ENCODE measurements at regions not wholly inside any gene's neighbourhood (a gene's known extent, or its start where the extent isn't known, plus 50 kb on each side); places are given as distances from the start of the nearest gene placed in this dataset.
"Not testable (repeated sequence)": the region's sequence is repeated elsewhere in the genome, so short reads cannot be mapped to it uniquely, and the experiment has no call there.

GRCh38 chr2:208686665-208687064 is 280.1 kb downstream of the PTH2R start:
- DNase-seq, result no peak

DNA sequence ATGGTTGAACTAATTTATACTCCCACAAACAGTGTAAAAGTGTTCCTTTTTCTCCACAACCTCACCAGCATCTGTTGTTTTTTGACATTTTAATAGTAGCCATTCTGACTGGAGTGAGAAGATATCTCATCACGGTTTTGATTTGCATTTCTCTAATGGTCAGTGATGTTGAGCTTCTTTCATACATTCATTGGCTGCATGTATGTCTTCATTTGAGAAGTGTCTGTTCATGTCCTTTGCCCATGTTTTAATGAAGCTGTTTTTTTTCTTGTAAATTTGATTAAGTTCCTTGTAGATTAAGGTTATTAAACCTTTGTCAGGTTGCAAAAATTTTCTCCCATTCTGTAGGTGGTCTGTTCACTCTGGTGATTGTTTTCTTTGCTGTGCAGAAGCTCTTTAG is 281.1 kb downstream of the PTH2R start:
- not testable (repeated sequence) for DNase-seq

DNA sequence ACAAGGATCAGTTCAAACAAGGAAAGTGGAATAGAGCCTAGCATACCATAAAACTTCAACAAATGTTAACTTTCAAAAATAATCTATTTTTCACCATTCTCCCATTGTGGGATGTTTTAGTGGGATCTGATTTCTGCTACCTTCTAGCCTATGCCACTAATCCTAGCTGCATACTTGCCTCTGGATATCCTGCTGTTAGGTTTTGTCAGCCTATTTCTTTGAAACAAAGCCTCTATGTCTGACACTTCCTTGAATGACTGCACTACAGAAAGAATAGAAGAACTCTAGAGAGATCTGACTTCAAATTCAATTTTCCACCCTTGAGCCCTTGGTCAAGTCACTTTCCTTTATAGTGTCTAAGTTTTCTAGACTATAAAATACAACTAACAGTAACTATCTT is 291.5 kb downstream of the PTH2R start:
- DNase-seq, result no peak

DNA sequence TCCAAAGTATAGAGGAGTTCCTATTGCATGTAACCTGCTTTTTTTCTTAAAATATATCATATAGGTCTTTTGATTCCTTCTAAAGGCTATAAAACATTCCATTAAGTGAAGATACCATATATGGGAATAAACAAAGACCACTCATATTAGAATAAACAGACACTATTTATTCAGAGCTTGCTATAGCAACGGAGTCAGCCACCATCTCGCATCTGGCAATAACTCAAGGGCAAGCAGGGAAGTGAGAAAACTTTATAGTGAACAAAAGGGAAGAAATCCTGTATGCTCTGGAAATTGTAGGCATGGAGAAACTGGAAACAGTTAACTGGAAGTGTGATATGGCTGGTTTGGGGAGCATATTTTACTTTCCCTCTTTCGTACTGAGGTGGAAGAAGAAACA is 301.9 kb downstream of the PTH2R start:
- DNase-seq, result no peak

- DNase-seq, result no peak
Observed at GRCh38 chr2:208711598-208711997, 305.0 kb downstream of the PTH2R start.

GRCh38 chr2:208713066-208713745 is 306.6 kb downstream of the PTH2R start:
- DNase-seq, result no peak

DNA sequence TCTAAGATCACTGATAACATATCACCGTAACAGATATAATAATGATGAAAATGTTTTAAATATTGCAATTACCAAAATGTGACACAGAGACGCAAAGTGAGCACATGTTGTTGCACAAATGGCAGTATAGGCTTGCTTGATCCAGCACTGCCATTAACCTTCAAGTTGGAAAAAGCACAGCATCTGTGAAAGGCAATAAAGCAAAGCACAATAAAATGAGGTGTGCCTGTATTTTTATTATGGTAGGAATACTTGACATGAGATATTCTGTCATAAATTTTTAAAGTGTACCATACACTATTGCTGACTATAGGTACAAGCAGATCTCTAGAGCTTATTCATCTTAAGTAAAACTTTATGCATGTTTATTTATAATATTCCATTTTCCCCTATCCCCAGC is 312.2 kb downstream of the PTH2R start:
- DNase-seq, result no peak

- DNase-seq, result no peak
Observed at GRCh38 chr2:208722731-208723130, 316.1 kb downstream of the PTH2R start.

DNA sequence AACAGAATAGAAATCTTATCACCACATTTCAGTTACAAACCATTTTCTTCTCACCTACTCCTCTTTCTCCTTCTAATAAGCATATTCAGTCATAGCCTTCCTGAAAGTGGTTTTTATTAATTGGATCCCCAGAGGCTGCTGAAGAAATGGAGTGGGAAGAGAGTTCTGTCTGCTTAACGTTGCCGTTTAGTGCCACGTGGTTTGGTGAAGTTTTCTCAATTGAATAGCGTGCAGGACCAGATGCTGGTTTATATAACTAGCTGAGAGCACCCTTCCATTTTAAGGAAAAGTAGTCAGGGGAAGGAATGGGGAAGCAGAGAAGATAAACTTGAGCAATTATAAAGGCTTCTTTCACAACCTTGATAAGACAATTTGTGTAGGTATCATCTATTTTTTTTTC is 318.7 kb downstream of the PTH2R start:
- no peak for DNase-seq

DNA sequence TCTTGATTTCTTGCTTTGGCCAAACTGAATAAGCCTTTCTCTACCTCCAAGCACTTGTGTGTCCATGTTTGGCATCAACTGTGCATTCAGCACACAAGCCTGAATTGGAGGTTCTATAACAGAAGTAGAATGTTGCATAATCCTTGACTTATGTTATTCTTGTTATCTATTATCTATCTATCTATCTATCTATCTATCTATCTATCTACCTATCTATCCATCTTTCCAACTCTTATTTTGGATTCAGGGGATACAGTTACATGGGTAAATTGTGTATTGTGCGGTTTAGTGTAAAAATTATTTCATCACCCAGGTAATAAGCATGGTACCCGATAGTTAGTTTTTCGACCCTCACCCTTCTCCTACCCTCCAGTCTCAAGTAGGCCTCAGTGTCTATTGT is 319.6 kb downstream of the PTH2R start:
- no peak for DNase-seq

- DNase-seq, result not testable (repeated sequence)
Observed at GRCh38 chr2:208751663-208752415, 345.2 kb downstream of the PTH2R start.

GRCh38 chr2:208757364-208757763 is 350.8 kb downstream of the PTH2R start:
- DNase-seq, result no peak

- not testable (repeated sequence) for DNase-seq
Observed at GRCh38 chr2:208773074-208773473, 366.5 kb downstream of the PTH2R start.

DNA sequence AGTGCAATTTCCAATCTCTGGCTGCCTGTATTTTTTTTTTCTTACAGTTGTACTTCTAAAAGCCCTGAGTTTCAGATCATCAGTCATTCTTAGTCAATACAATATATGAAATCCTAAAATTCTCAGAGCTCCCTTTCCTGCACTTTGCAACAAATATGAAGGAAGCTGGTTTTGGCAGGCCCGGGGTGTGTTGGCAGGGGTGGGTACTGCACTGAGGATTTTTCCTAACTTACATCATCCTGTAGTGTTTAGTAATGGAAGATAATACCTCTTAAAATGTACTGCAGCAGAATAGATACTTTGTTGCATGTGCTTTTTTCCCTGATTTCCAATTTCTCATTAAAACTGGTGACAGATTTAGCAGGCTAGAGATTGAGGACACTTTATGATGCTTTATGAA is 374.6 kb downstream of the PTH2R start:
- DNase-seq, result no peak

GRCh38 chr2:208782097-208782496 is 375.5 kb downstream of the PTH2R start:
- no peak for DNase-seq

DNA sequence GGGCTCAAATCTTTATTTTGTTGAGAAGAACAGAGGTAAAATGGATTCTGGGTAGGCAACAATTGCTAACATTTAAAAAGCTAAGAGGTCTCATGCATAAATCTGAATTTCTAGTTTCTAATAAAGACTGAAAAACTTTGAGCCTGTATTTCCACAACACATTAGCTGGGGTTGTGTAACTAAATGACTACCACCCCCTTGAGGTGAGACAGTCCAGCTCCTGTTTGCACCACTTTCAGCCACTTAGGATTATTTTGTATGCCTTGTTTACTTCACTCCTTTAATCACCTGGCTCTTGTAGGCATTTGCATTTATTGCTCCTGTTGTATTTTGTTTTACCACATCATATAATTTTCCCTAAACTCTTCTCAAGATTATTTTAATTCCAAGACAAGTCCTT is 376.6 kb downstream of the PTH2R start:
- no peak for DNase-seq

DNA sequence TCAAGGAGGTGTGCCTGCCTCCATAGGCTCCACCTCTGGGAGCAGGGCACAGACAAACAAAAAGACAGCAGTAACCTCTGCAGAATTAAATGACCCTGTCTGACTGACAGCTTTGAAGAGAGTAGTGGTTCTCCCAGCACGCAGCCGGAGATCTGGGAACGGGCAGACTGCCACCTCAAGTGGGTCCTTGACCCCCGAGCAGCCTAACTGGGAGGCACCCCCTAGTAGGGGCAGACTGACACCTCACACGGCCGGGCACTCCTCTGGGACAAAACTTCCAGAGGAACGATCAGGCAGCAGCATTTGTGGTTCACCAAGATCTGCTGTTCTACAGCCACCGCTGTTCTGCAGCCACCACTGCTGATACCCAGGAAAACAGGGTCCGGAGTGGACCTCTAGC is 378.2 kb downstream of the PTH2R start:
- DNase-seq, result not testable (repeated sequence)

DNA sequence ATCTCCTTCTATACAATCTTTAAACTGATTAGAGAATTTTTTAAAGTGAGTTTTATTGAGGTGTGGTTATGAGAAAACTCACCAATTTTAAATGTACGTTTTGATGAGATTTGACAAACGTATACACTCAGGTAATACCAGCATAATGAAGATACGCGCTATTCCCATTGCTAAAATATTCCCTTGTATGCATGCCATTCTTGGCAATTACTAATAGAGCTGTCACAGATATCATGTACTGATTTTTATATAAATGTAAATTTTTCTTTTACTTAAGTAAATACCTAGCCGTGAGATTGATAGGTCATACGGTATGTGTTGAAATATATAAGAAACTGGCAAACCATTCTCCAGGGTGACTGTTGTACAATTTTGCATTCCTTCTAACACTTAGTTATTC is 384.7 kb downstream of the PTH2R start:
- DNase-seq, result no peak

DNA sequence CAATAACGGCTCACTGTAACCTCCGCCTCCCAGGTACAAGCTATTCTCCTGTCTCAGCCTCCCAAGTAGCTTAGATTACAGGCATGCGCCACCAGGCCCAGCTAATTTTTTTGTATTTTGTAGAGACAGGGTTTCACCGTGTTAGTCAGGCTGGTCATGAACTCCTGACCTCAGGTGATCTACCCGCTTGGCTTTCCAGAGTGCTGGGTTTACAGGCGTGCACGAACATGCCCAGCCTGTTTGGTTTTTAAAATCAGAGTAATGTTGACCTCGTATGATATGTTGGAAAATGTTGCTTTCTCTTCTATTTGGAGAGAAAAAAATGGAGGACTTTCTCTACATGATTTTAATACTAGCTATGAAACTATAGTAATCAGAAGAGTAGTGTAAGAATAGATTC is 386.2 kb downstream of the PTH2R start:
- no peak for DNase-seq

DNA sequence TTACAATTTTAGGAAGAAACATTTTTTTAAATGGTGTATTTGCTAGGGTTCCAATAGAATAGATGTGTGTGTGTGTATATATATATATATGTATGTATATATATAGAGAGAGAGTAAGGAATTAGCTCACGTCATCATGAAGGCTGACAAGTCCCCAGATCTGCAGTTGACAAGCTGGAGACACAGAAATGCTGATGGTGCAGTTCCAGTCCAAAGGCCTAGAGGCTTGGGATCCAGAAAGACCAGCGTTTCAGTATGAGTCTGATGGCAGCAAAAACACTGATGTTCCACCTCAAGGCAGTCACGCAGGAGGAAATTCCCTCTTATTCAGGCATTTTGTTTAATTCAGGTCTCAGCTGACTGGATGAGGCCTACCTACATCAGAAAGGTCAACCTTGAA is 386.8 kb downstream of the PTH2R start:
- DNase-seq, result no peak

DNA sequence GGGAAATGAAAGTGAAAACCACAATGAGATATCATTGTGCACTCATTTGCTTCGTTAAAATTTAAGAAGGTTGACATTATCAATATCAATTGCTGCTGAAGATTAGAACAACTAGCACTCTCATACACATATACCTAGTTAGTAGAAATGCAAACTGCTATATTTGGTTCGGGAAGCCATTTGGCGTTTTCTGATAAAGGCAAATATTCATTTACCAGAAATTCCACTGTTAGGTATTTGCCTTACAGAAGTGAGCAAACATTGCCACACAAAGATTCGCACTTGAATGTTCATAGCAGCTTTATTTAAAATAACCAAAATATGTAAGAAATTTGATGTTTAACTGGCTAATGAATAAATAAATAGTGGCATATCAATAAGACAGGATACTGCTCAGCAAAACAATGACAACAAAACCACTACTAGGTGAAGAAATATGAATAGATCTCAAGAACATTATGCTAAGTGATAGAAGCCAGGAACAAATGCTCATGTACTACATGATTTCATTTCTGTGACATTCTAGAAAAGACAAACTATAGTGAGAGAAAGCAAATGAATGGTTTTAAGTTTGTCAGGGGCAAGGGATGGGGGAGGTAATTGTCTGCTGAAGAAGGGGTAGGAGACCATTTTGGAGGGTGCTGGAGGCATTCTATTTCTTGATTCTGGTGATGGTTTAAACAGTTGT is 387.8 kb downstream of the PTH2R start:
- no peak for DNase-seq

GRCh38 chr2:208798698-208799097 is 392.1 kb downstream of the PTH2R start:
- DNase-seq, result no peak

GRCh38 chr2:208799397-208799796 is 392.8 kb downstream of the PTH2R start:
- no peak for DNase-seq

GRCh38 chr2:208800887-208801286 is 394.3 kb downstream of the PTH2R start:
- DNase-seq, result not testable (repeated sequence)
